ENCODE measurements at regions not wholly inside any gene's neighbourhood (a gene's known extent, or its start where the extent isn't known, plus 50 kb on each side); places are given as distances from the start of the nearest gene placed in this dataset.

GRCh38 chr5:2607598-2607997 lies 143.9 kb downstream of the IRX2 start:
- ATAC-seq (no peak), DNase-seq (ENCODE audit: low spot score) (no peak)
- Histone ChIP-seq H3K36me3 (ENCODE audit: insufficient read depth) (no peaks in the 10 kb centered on the region), H4K20me1 (replicated peaks; ENCODE audit: insufficient read depth) (no peaks in the 10 kb centered on the region), H3K79me2 (replicated peaks; ENCODE audit: insufficient read depth) (no peaks in the 10 kb centered on the region), H3K4me2 (no peak overlapping the region), H3K27ac (ENCODE audit: low read depth) (no peak overlapping the region), H3K4me3 (no peak overlapping the region), H3K27me3 (ENCODE audit: insufficient read depth) (no peaks in the 10 kb centered on the region), H3K4me1 (ENCODE audit: insufficient read depth) (no peaks in the 10 kb centered on the region), H3K9me2 (ENCODE audit: insufficient read depth) (no peaks in the 10 kb centered on the region), H2AFZ (no peak overlapping the region), H3F3A (replicated peaks; ENCODE audit: low read depth) (no peaks in the 10 kb centered on the region)
- H3K36me3 Mint-ChIP-seq (ENCODE audit: low read depth): no peaks in the 10 kb centered on the region; the same call in 2 of the 3 replicates
- peaks cover 1% of the 10 kb centered on the region; the same call in 1 of the 3 replicates for H3K4me1 Mint-ChIP-seq
- peaks cover 2% of the 10 kb centered on the region for H3K27me3 Mint-ChIP-seq (ENCODE audit: insufficient read depth, low read depth, poor library complexity)
- H3K27ac Mint-ChIP-seq: no peak overlapping the region
- TF ChIP-seq STAT1 (IDR thresholded peaks at IDR 0.05; ENCODE audit: unreplicated experiment): no peak
- TF ChIP-seq ZNF114 (CRISPR knock-in tag; IDR thresholded peaks at IDR 0.05): no peak
- TF ChIP-seq REST (IDR thresholded peaks at IDR 0.05; ENCODE audit: unreplicated experiment): no peak
- TF ChIP-seq, protein P1, sequence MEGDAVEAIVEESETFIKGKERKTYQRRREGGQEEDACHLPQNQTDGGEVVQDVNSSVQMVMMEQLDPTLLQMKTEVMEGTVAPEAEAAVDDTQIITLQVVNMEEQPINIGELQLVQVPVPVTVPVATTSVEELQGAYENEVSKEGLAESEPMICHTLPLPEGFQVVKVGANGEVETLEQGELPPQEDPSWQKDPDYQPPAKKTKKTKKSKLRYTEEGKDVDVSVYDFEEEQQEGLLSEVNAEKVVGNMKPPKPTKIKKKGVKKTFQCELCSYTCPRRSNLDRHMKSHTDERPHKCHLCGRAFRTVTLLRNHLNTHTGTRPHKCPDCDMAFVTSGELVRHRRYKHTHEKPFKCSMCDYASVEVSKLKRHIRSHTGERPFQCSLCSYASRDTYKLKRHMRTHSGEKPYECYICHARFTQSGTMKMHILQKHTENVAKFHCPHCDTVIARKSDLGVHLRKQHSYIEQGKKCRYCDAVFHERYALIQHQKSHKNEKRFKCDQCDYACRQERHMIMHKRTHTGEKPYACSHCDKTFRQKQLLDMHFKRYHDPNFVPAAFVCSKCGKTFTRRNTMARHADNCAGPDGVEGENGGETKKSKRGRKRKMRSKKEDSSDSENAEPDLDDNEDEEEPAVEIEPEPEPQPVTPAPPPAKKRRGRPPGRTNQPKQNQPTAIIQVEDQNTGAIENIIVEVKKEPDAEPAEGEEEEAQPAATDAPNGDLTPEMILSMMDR (conservative IDR thresholded peaks at IDR 0.05; ENCODE audit: low read depth in 2 of 2): no peak
- TF ChIP-seq NANOG (IDR thresholded peaks at IDR 0.05; ENCODE audit: borderline replicate concordance): no peak
- no peak for TF ChIP-seq EZH2 (IDR thresholded peaks at IDR 0.05; ENCODE audit: low read depth, unreplicated experiment)
- no peak for TF ChIP-seq JUNB (IDR thresholded peaks at IDR 0.05; ENCODE audit: unreplicated experiment)
- no peak for TF ChIP-seq ETS1 (IDR thresholded peaks at IDR 0.05)
- no peak for TF ChIP-seq EZH2phosphoT487 (IDR thresholded peaks at IDR 0.05; ENCODE audit: unreplicated experiment)
- TF ChIP-seq ZNF462 (CRISPR knock-in tag; IDR thresholded peaks at IDR 0.05): no peak
- TF ChIP-seq POLR2AphosphoS5 (IDR thresholded peaks at IDR 0.05; ENCODE audit: low read depth): no peak
- TF ChIP-seq CREB1 (CRISPR knock-in tag; IDR thresholded peaks at IDR 0.05; ENCODE audit: low read depth): no peak
- no peak for TF ChIP-seq ZNF331 (CRISPR knock-in tag; IDR thresholded peaks at IDR 0.05; ENCODE audit: low read depth)
- no peaks in the 10 kb centered on the region; the same call in 1 of the 3 replicates for H3K9me3 Mint-ChIP-seq
- H3K4me3 Mint-ChIP-seq: no peak overlapping the region

Measured in GM23338 (cell line).